Omental fat pad (tissue), 3 donors: ENCODE measurements at regions not wholly inside any gene's neighbourhood (a gene's known extent, or its start where the extent isn't known, plus 50 kb on each side); places are given as distances from the start of the nearest gene placed in this dataset.

Experiments used
- ATAC-seq: fragments of 150-250 bp; one replicate; pipeline ENCODE4 v1.9.1; 2016; ENCODE audit warnings: mild to moderate bottlenecking, moderate library complexity; ENCODE audit not compliant: low FRiP score
- DNase-seq: peaks from one replicate; pipeline ENCODE4 v3.0.0-alpha.2; 2019; ENCODE audit warnings: low spot score
- CTCF ChIP-seq, 3 donors: fragments of 450-650 bp; IDR thresholded peaks; one replicate each; pipeline ENCODE4 v1.5.1; 2016 to 2017; ENCODE audit warnings: antibody characterized with exemption in 3 of 3, mild to moderate bottlenecking in 3 of 3, moderate library complexity in 2 of 3

DNA sequence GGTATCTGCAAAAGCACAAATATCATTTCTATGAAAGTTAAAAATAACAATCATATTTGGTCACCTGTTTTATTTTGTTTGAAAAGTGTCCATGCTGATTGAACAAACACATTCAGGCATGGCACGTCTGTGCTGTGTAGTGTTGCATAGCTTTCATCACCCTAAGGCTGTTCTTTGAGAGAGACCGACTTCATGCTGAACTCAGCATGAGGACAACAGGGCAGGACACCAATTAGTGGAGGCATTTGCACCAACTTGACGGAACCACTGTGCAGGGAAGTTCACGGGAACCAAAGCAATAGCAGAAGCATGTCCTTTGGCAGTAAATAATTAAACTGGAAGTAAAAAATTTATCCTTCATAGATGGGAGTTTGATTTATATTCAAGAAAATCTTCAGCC is 158.4 kb upstream of the SLC7A11 start:
- TF ChIP-seq CTCF (IDR thresholded peaks at IDR 0.05): no peak
- ATAC-seq (no peak), DNase-seq (no peak)

DNA sequence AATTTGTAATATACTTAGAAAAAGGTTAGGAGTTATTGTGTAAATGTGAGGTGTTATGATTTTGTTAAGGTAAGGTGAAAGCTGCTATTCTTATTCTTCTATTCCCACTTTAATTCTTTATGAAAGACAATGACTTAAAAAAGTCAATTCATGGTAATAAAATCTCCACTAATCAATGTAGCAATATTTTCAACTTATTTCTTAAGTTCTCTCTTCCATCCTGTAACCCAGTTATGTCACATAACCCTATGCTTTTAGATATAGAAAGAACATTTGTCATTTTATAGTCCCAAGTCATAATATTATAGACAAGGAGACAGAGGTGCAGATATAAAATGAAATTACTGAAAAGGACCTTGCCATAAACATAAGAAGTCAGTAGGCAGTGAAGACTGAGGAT is 157.9 kb upstream of the SLC7A11 start:
- ATAC-seq (no peak), DNase-seq (no peak)
- TF ChIP-seq CTCF (IDR thresholded peaks at IDR 0.05): no peak

DNA sequence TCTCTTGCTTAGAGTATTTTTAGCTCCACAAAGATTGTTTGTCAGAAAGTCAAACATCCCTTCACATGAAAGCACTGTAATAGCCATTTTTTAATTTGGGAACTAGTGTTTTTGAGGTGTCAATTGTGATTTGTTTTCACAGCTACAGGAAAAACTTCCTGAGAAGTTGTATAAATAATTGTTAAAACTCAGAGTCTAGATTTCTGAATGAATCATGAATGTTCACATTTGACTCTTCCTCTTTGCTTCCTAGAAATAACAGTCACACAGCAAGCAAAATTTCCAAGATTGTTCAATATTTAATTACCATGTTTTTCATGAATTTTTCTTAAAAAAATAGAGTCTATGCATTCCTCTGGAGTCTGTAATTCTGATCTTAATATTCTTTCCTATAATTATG is 156.9 kb upstream of the SLC7A11 start:
- no peak for TF ChIP-seq CTCF (IDR thresholded peaks at IDR 0.05)
- DNase-seq: no peak
- no peak for ATAC-seq

- DNase-seq (no peak), ATAC-seq (no peak)
- no peak for TF ChIP-seq CTCF (IDR thresholded peaks at IDR 0.05)
Observed at GRCh38 chr4:138398322-138398721, 156.2 kb upstream of the SLC7A11 start.

- DNase-seq (no peak), ATAC-seq (no peak)
- TF ChIP-seq CTCF (IDR thresholded peaks at IDR 0.05): no peak
Observed at GRCh38 chr4:138393886-138394610, 151.9 kb upstream of the SLC7A11 start.

- DNase-seq: no peak
- TF ChIP-seq CTCF (IDR thresholded peaks at IDR 0.05): no peak
- no peak for ATAC-seq
Observed at GRCh38 chr4:138392751-138393308, 150.7 kb upstream of the SLC7A11 start.
